ENCODE measurements at regions not wholly inside any gene's neighbourhood (a gene's known extent, or its start where the extent isn't known, plus 50 kb on each side); places are given as distances from the start of the nearest gene placed in this dataset.

- TF ChIP-seq CTCF (conservative IDR thresholded peaks at IDR 0.05; ENCODE audit: low read depth in 2 of 2) = no peak
- TF ChIP-seq EZH2 (IDR thresholded peaks at IDR 0.05; ENCODE audit: low read depth, unreplicated experiment) = no peak
- TF ChIP-seq EZH2phosphoT487 (IDR thresholded peaks at IDR 0.05; ENCODE audit: unreplicated experiment) = no peak
- TF ChIP-seq REST (IDR thresholded peaks at IDR 0.05; ENCODE audit: unreplicated experiment) = no peak
- no peak for TF ChIP-seq POLR2AphosphoS5 (IDR thresholded peaks at IDR 0.05; ENCODE audit: low read depth)
- no peak for TF ChIP-seq JUNB (IDR thresholded peaks at IDR 0.05; ENCODE audit: unreplicated experiment)
- TF ChIP-seq NANOG (IDR thresholded peaks at IDR 0.05; ENCODE audit: borderline replicate concordance) = no peak
- no peak for TF ChIP-seq CREB1 (CRISPR knock-in tag; IDR thresholded peaks at IDR 0.05; ENCODE audit: low read depth)
- no peak for TF ChIP-seq ETS1 (IDR thresholded peaks at IDR 0.05)
- no peak for TF ChIP-seq STAT1 (IDR thresholded peaks at IDR 0.05; ENCODE audit: unreplicated experiment)
- TF ChIP-seq ZNF331 (CRISPR knock-in tag; IDR thresholded peaks at IDR 0.05; ENCODE audit: low read depth) = no peak
- no peak for TF ChIP-seq ZNF114 (CRISPR knock-in tag; IDR thresholded peaks at IDR 0.05)
Measured at GRCh38 chr10:85111271-85111670, 782.9 kb downstream of the CCSER2 start.

Data from GM23338 (cell line).